GM12873 (cell line): ENCODE measurements at regions not wholly inside any gene's neighbourhood (a gene's known extent, or its start where the extent isn't known, plus 50 kb on each side); places are given as distances from the start of the nearest gene placed in this dataset.

Source experiments
- TF ChIP-seq, protein P1 (sequence below): IDR thresholded peaks from 2 replicates; pipeline ENCODE4 v1.5.1; 2012; ENCODE audit warnings: low read depth, mild to moderate bottlenecking, moderate library complexity, low read length, control low read depth; ENCODE audit not compliant: insufficient read depth; ENCODE audit errors: missing control alignments

DNA sequence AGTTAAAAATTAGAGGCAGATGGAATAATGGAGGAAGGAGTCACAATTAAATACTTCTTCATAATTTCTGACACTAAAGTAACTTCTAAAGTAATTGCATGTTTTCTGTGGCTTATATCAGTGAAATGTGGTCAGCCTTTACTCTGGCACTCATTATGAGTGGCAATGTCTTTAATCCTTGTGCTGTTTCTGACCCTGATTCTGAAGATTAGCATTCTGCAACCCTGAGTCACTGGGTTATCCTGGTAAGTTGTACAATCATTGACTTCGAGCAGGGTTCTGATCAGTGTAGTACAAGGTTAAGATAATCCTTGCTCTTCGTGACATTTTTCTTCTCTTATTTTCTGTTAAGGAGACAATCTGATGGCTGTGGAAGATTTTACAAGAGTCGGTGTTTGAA is 379.4 kb upstream of the RORB start:
- TF ChIP-seq, protein P1, sequence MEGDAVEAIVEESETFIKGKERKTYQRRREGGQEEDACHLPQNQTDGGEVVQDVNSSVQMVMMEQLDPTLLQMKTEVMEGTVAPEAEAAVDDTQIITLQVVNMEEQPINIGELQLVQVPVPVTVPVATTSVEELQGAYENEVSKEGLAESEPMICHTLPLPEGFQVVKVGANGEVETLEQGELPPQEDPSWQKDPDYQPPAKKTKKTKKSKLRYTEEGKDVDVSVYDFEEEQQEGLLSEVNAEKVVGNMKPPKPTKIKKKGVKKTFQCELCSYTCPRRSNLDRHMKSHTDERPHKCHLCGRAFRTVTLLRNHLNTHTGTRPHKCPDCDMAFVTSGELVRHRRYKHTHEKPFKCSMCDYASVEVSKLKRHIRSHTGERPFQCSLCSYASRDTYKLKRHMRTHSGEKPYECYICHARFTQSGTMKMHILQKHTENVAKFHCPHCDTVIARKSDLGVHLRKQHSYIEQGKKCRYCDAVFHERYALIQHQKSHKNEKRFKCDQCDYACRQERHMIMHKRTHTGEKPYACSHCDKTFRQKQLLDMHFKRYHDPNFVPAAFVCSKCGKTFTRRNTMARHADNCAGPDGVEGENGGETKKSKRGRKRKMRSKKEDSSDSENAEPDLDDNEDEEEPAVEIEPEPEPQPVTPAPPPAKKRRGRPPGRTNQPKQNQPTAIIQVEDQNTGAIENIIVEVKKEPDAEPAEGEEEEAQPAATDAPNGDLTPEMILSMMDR = no peak

DNA sequence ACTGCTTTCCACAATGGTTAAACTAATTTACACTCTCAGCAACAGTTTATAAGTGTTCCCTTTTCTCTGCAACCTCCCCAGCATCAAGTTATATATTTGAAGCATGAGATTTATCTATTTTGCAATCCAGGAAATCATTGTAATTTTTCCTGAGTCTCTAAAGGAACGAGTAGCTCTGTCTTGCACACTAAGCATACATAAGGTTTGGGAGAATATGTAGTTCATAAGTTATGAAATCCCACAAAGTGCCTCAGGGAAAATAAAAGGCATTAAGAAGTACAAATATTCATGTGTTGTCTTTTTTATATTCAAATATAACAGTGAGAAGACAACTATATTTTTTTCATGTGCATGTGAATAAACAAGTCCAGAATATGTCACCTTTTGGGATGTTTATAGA is 377.1 kb upstream of the RORB start:
- TF ChIP-seq, protein P1 = no peak

GRCh38 chr9:74120470-74120869 is 376.7 kb upstream of the RORB start:
- TF ChIP-seq, protein P1 = no peak

GRCh38 chr9:74122216-74122615 is 374.9 kb upstream of the RORB start:
- TF ChIP-seq, protein P1 = no peak

GRCh38 chr9:74122661-74123060 is 374.5 kb upstream of the RORB start:
- TF ChIP-seq, protein P1 = no peak

DNA sequence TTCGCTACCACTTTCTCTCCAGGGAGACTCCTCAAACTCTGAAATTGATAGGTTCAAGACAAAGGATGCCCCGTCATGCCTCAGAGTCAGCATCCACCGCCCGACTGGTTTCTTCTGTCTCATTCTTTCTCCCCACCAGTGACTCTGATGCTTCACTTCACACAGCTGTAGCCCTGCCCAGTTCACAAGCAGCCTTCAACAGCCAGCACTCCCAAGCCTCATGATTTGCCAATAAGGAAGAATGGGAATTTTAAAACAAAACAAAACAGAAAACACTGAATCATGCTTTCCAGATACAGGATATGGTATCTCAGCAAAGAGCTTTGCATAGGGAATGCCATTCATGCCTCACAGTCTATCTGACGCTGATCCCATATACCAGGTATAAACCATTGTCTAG is 371.2 kb upstream of the RORB start:
- TF ChIP-seq, protein P1 = no peak

GRCh38 chr9:74132986-74133385 is 364.1 kb upstream of the RORB start:
- TF ChIP-seq, protein P1 = no peak
